ENCODE measurements at regions not wholly inside any gene's neighbourhood (a gene's known extent, or its start where the extent isn't known, plus 50 kb on each side); places are given as distances from the start of the nearest gene placed in this dataset.

DNA sequence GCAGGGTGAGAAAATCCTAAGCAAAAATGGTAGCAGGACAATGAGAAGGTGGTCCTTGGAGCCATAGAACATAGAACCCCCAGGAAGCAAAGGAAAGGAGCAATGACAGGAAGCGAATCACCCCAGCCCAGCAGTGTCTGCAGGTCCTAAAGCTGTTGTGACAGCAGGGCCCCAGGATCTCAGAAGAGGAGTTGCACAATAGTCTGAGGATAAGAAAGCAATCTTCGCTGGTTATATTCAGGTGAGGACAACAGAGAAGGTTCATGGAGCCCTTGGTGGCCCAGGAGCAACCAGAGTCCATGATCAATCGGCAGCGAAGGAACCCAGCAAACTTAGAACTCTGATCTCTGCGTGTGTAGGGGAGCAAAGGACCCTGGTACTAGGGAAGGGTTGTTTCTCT is 234.8 kb upstream of the IRX2 start:
- TF ChIP-seq EZH2phosphoT487 (IDR thresholded peaks at IDR 0.05; ENCODE audit: insufficient read depth, low read depth) (no peak), EZH2 (IDR thresholded peaks at IDR 0.05; ENCODE audit: insufficient read depth, poor library complexity, severe bottlenecking) (no peak)

All from GM23248 (cell line).